Naive thymus-derived CD4-positive, alpha-beta T cell (primary cell): ENCODE measurements at regions not wholly inside any gene's neighbourhood (a gene's known extent, or its start where the extent isn't known, plus 50 kb on each side); places are given as distances from the start of the nearest gene placed in this dataset.

Experiments used
- ATAC-seq: fragments of 150-1000 bp; cut with Tn5 transposase; 2 replicates; pipeline ENCODE4 v1.10.0; 2021; ENCODE audit warnings: mild to moderate bottlenecking, moderate library complexity
- CTCF ChIA-PET: fragments of 350-600 bp; sonication (Branson Sonifier 250); formaldehyde crosslinking; loops from one replicate; lab custom pipeline; 2021; ENCODE audit warnings: antibody characterized with exemption; lab: Charles Lee
- POLR2A ChIA-PET: fragments of 350-600 bp; sonication (Branson Sonifier 250); formaldehyde crosslinking; loops from one replicate; lab custom pipeline; 2021; ENCODE audit warnings: antibody characterized with exemption, inconsistent platforms; lab: Charles Lee
- DNase-seq, 9 donors: peaks; one replicate each; pipeline versions ENCODE4 v3.0.0 to v3.0.0-alpha.2; 2020 to 2022; ENCODE audit warnings: mixed read lengths in 1 of 9
- H3K27ac ChIP-seq: one replicate; pipeline ENCODE4 v1.7.0; 2013; ENCODE audit warnings: mild to moderate bottlenecking, low read depth, low read length, moderate library complexity
- H3K27me3 ChIP-seq, 2 donors: one replicate each; pipeline ENCODE4 v1.7.0; 2013; ENCODE audit warnings: low read length in 2 of 2, mild to moderate bottlenecking in 2 of 2, moderate library complexity in 2 of 2; ENCODE audit not compliant: control insufficient read depth in 2 of 2, insufficient read depth in 2 of 2
- H3K36me3 ChIP-seq, 3 experiments: 1 replicate in 2 of 3; 2 replicates in 1 of 3; pipeline ENCODE4 v1.7.0; 2013; ENCODE audit warnings: low read length in 3 of 3, mild to moderate bottlenecking in 3 of 3, moderate library complexity in 1 of 3; ENCODE audit not compliant: insufficient read depth in 3 of 3, control insufficient read depth in 2 of 3
- H3K4me1 ChIP-seq, 2 donors: one replicate each; pipeline ENCODE4 v1.7.0; 2013; ENCODE audit warnings: low read length in 2 of 2, mild to moderate bottlenecking in 2 of 2, moderate library complexity in 1 of 2; ENCODE audit not compliant: control insufficient read depth in 2 of 2, insufficient read depth in 2 of 2
- H3K4me3 ChIP-seq: 2 replicates; pipeline ENCODE4 v1.7.0; 2013; ENCODE audit warnings: mild to moderate bottlenecking, low read length
- H3K9me3 ChIP-seq, 3 experiments: 1 replicate in 2 of 3; 2 replicates in 1 of 3; pipeline ENCODE4 v1.7.0; 2013; ENCODE audit warnings: low read length in 3 of 3; ENCODE audit not compliant: control insufficient read depth in 2 of 3
- H3K27ac Mint-ChIP-seq, 9 donors: one replicate each; pipeline ENCODE4 v1.8.0; 2020 to 2022; ENCODE audit warnings: mixed read lengths in 9 of 9, mild to moderate bottlenecking in 8 of 9, moderate library complexity in 5 of 9, inconsistent platforms in 2 of 9
- H3K27me3 Mint-ChIP-seq, 5 donors: one replicate each; pipeline ENCODE4 v1.8.0; 2021 to 2022; ENCODE audit warnings: mixed read lengths in 5 of 5, mild to moderate bottlenecking in 1 of 5
- H3K36me3 Mint-ChIP-seq, 5 donors: one replicate each; pipeline ENCODE4 v1.8.0; 2020 to 2022; ENCODE audit warnings: mixed read lengths in 5 of 5, mild to moderate bottlenecking in 3 of 5, inconsistent platforms in 1 of 5
- H3K4me1 Mint-ChIP-seq, 7 donors: one replicate each; pipeline ENCODE4 v1.8.0; 2020 to 2022; ENCODE audit warnings: mixed read lengths in 7 of 7, mild to moderate bottlenecking in 3 of 7, inconsistent platforms in 1 of 7
- H3K4me3 Mint-ChIP-seq, 10 donors: one replicate each; pipeline ENCODE4 v1.8.0; 2020 to 2022; ENCODE audit warnings: mild to moderate bottlenecking in 10 of 10, mixed read lengths in 10 of 10, moderate library complexity in 6 of 10, inconsistent platforms in 2 of 10
- H3K9me3 Mint-ChIP-seq, 11 donors: one replicate each; pipeline ENCODE4 v1.8.0; 2020 to 2022; ENCODE audit warnings: mixed read lengths in 11 of 11, mild to moderate bottlenecking in 4 of 11, inconsistent platforms in 1 of 11, moderate library complexity in 1 of 11
- intact Hi-C, 2 donors: fragments of 100-400 bp; cut with micrococcal nuclease; formaldehyde crosslinking; loops; one replicate each; pipeline ENCODE4 v1.15.1; 2023

DNA sequence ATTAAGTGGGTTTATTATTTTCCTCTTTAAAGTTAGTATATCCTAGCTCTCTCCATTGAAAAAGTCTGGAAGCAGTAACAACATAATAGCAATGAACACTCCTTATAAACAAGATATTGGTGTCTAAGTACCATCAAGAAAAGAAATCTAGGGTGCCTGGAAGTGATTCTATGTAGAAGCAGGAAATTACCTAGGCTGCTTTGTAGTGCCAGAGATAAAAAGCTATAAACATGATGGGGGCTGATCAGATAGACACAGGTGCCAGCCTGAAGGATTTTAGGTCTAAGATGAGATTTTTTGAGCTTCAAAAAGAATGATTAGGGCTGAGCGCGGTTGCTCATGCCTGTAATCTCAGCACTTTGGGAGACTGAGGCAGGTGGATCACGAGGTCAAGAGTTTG lies 1179.3 kb upstream of the CDH9 start:
- no peaks in the 10 kb centered on the region for H3K36me3 Mint-ChIP-seq
- Histone ChIP-seq H3K27me3 (no peaks in the 10 kb centered on the region), H3K27ac (no peak overlapping the region), H3K4me3 (no peak overlapping the region), H3K36me3 (no peaks in the 10 kb centered on the region), H3K4me1 (no peaks in the 10 kb centered on the region), H3K9me3 (no peaks in the 10 kb centered on the region)
- H3K27me3 Mint-ChIP-seq: no peaks in the 10 kb centered on the region
- POLR2A ChIA-PET: no interaction called here
- no peak for DNase-seq
- no peak overlapping the region for H3K4me3 Mint-ChIP-seq
- H3K27ac Mint-ChIP-seq: no peak overlapping the region
- CTCF ChIA-PET: no interaction called here
- H3K9me3 Mint-ChIP-seq: peaks cover 0 to 15% (median 5%) of the 10 kb centered on the region in 11 donors
- peaks cover 0 to 5% (median 0%) of the 10 kb centered on the region in 7 donors for H3K4me1 Mint-ChIP-seq
- no peak for ATAC-seq
- intact Hi-C loops: no loop called here

DNA sequence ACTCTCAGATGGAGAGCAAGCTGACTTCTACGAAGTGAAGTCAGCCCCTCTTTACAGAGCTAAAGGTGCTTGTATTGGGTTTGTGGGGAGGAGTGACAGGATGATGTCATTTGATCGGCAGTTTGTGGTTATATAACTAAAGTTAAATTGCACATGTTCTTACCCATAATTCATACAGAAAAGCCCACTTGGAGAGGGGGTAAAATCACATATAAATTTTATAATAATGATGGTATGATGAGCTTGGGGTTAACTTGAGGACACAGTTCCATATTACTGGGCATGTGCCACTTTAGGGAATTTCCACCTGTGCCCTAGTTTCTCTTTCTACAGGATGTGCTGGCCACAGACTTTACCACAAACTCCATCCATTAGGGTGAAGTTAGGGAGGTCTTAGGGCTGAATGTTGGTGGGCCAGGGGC lies 1178.6 kb upstream of the CDH9 start:
- no peaks in the 10 kb centered on the region for H3K4me1 ChIP-seq
- H3K27ac ChIP-seq: no peak overlapping the region
- H3K9me3 ChIP-seq: no peaks in the 10 kb centered on the region
- H3K27ac Mint-ChIP-seq: no peak overlapping the region
- H3K27me3 Mint-ChIP-seq: no peaks in the 10 kb centered on the region
- H3K4me3 ChIP-seq: no peak overlapping the region
- peaks cover 0 to 5% (median 0%) of the 10 kb centered on the region in 7 donors for H3K4me1 Mint-ChIP-seq
- ATAC-seq (no peak), DNase-seq (no peak)
- POLR2A ChIA-PET: no interaction called here
- no peaks in the 10 kb centered on the region for H3K36me3 ChIP-seq
- H3K36me3 Mint-ChIP-seq: no peaks in the 10 kb centered on the region
- H3K9me3 Mint-ChIP-seq: peaks cover 0 to 15% (median 5%) of the 10 kb centered on the region in 11 donors
- H3K27me3 ChIP-seq: no peaks in the 10 kb centered on the region
- H3K4me3 Mint-ChIP-seq: no peak overlapping the region
- CTCF ChIA-PET: no interaction called here
- intact Hi-C loops: no loop called here

DNA sequence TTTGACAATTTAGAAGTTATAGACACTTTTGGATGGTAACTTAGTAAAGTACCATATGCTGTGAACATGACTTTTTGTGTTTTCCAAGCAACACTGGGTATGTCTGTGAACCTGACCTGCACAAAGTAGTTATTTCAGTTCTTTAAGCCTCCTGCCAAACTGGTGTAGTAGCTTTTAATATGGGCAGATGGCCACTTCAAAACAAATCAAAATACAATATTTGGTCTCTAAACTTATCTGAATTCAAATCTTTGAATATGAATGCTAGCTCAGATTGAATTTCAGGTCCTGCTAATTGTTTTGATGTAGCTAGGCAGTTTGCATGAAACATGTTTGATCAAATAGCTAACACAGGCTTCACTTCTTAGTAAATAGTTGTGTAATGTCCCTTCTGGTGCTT lies 1176.7 kb upstream of the CDH9 start:
- Histone ChIP-seq H3K4me1 (no peaks in the 10 kb centered on the region), H3K27me3 (no peaks in the 10 kb centered on the region), H3K36me3 (no peaks in the 10 kb centered on the region), H3K4me3 (no peak overlapping the region), H3K9me3 (no peaks in the 10 kb centered on the region), H3K27ac (no peak overlapping the region)
- peaks cover 0 to 5% (median 0%) of the 10 kb centered on the region in 7 donors for H3K4me1 Mint-ChIP-seq
- ChIA-PET CTCF (no interaction called here), POLR2A (no interaction called here)
- H3K27ac Mint-ChIP-seq: no peak overlapping the region
- peaks cover 0 to 22% (median 8%) of the 10 kb centered on the region in 11 donors for H3K9me3 Mint-ChIP-seq
- intact Hi-C loops: no loop called here
- H3K36me3 Mint-ChIP-seq: no peaks in the 10 kb centered on the region
- no peak overlapping the region for H3K4me3 Mint-ChIP-seq
- H3K27me3 Mint-ChIP-seq: no peaks in the 10 kb centered on the region
- DNase-seq: no peak
- no peak for ATAC-seq

DNA sequence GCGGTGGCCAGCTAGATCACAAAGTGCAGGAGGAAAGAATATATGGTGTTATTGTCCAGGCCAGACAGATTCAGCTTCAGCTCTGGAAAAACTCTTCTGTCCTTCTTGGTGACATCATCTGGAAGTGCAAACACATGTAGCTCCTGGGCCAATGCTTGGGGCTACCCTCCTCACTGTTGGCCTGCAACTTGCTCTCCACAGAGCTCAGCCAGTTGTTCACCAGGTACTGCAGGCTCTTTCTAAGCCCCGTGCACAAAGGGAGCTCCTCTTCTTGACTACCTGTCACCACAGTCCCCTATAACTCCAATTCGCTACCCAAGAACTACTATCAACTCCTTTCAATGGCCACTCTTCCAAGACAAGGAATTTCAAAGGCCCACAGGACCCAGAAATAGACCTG lies 1175.9 kb upstream of the CDH9 start:
- no peak for ATAC-seq
- intact Hi-C loops: no loop called here
- Mint-ChIP-seq H3K27me3 (no peaks in the 10 kb centered on the region), H3K36me3 (no peaks in the 10 kb centered on the region), H3K27ac (no peak overlapping the region), H3K4me1 (peaks cover 0 to 5% (median 0%) of the 10 kb centered on the region in 7 donors), H3K4me3 (no peak overlapping the region), H3K9me3 (peaks cover 0 to 18% (median 6%) of the 10 kb centered on the region in 11 donors)
- no peaks in the 10 kb centered on the region for H3K27me3 ChIP-seq
- H3K9me3 ChIP-seq: no peaks in the 10 kb centered on the region
- DNase-seq: no peak
- ChIA-PET POLR2A (no interaction called here), CTCF (no interaction called here)
- H3K36me3 ChIP-seq: no peaks in the 10 kb centered on the region
- no peak overlapping the region for H3K4me3 ChIP-seq
- no peak overlapping the region for H3K27ac ChIP-seq
- H3K4me1 ChIP-seq: no peaks in the 10 kb centered on the region

DNA sequence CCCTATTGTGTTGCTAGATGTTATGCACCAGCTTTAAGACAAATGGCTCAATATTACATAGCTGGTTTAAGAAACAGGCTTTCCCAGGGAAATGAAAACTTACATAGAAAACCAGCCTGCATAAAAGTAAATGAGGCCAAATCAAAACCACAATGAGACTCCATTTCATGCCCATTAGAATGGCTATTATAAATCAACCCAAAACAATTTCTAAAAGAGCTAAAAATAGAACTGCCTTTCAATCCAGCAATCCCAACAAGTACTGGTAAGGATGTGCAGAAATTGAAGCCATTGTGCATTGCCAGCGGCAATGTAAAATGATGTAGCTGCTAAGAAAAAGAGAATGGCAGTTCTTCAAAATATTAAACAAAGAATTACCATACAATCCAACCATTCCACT lies 1170.0 kb upstream of the CDH9 start:
- H3K36me3 ChIP-seq: no peaks in the 10 kb centered on the region
- ChIA-PET CTCF (no interaction called here), POLR2A (no interaction called here)
- Mint-ChIP-seq H3K4me3 (no peak overlapping the region), H3K27me3 (no peaks in the 10 kb centered on the region), H3K27ac (no peak overlapping the region), H3K36me3 (no peaks in the 10 kb centered on the region), H3K9me3 (peaks cover 0 to 13% (median 3%) of the 10 kb centered on the region in 11 donors), H3K4me1 (no peaks in the 10 kb centered on the region)
- no peak for ATAC-seq
- no peaks in the 10 kb centered on the region for H3K4me1 ChIP-seq
- H3K4me3 ChIP-seq: no peak overlapping the region
- no peak overlapping the region for H3K27ac ChIP-seq
- H3K9me3 ChIP-seq: no peaks in the 10 kb centered on the region
- no peaks in the 10 kb centered on the region for H3K27me3 ChIP-seq
- intact Hi-C loops: no loop called here
- DNase-seq: no peak

DNA sequence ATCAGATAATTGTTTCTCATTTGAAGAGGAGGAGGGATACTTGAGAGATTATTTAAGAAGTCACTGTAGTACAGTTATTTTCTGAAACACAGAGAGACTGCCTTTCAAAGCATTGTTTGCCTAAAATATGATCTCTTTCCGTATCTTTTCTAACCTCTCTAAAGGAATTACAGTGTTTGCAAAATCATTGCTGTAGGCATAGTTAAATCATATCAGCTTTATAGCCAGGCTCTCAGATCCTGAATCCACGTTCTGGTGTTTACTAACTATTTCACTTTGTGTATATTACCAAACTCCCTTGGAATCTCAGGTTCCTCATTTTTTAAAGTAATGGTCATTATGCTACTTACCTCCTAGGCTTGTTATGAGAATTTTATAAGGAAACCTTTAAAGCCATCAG lies 1151.6 kb upstream of the CDH9 start:
- POLR2A ChIA-PET: no interaction called here
- intact Hi-C loops: no loop called here

DNA sequence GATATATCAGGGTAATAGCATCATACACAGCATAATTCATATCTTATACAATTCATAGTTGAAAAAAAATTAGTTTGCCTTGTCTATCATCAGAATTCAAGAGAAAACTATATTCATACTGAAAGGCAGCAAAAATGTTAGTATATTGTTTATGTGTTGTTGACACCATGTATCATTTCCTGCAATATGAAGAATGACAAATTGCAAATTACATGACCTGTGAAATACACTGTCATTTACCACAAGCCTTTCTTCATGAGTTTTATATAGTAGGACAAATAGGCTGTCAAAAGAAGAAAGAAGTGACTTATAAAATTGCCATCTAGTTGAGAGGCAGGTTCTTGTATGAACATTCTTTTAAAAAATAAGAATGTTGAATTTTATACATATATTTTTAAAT lies 1136.3 kb upstream of the CDH9 start:
- no peak for DNase-seq
- ChIA-PET CTCF (no interaction called here), POLR2A (no interaction called here)
- Mint-ChIP-seq H3K27me3 (no peaks in the 10 kb centered on the region), H3K9me3 (peaks cover 0 to 26% (median 6%) of the 10 kb centered on the region in 11 donors), H3K4me3 (no peak overlapping the region), H3K4me1 (no peaks in the 10 kb centered on the region), H3K36me3 (no peaks in the 10 kb centered on the region), H3K27ac (no peak overlapping the region)
- no peaks in the 10 kb centered on the region for H3K4me1 ChIP-seq
- no peak overlapping the region for H3K27ac ChIP-seq
- H3K4me3 ChIP-seq: no peak overlapping the region
- ATAC-seq: no peak
- no peaks in the 10 kb centered on the region for H3K36me3 ChIP-seq
- H3K9me3 ChIP-seq: no peaks in the 10 kb centered on the region
- H3K27me3 ChIP-seq: no peaks in the 10 kb centered on the region
- intact Hi-C loops: no loop called here

More for the DNA sequence above, 1151.6 kb upstream of the CDH9 start:
- no peaks in the 10 kb centered on the region for H3K27me3 ChIP-seq
- CTCF ChIA-PET: no interaction called here
- DNase-seq: no peak
- Mint-ChIP-seq H3K27me3 (no peaks in the 10 kb centered on the region), H3K4me3 (no peak overlapping the region), H3K4me1 (no peaks in the 10 kb centered on the region), H3K9me3 (peaks cover 0 to 16% (median 6%) of the 10 kb centered on the region in 11 donors), H3K27ac (no peak overlapping the region), H3K36me3 (no peaks in the 10 kb centered on the region)
- H3K36me3 ChIP-seq: no peaks in the 10 kb centered on the region
- ATAC-seq: no peak
- H3K9me3 ChIP-seq: no peaks in the 10 kb centered on the region
- no peak overlapping the region for H3K4me3 ChIP-seq
- no peaks in the 10 kb centered on the region for H3K4me1 ChIP-seq
- no peak overlapping the region for H3K27ac ChIP-seq
